Nucleus accumbens (tissue), 56 donors: ENCODE measurements at regions not wholly inside any gene's neighbourhood (a gene's known extent, or its start where the extent isn't known, plus 50 kb on each side); places are given as distances from the start of the nearest gene placed in this dataset.

Source experiments
- DNase-seq, 56 donors: peaks; one replicate each; lab custom pipeline; 2025; lab: John Stamatoyannopoulos, UW

GRCh38 chr12:63266988-63267387 lies 116.0 kb upstream of the AVPR1A start:
- DNase-seq, result no peak

GRCh38 chr12:63264629-63265028 lies 113.6 kb upstream of the AVPR1A start:
- DNase-seq, result no peak

- DNase-seq, result no peak
Observed at GRCh38 chr12:63250486-63250885, 99.5 kb upstream of the AVPR1A start.

- DNase-seq, result no peak
Observed at GRCh38 chr12:63238892-63239291, 87.9 kb upstream of the AVPR1A start.

- no peak for DNase-seq
Observed at GRCh38 chr12:63232896-63233295, 81.9 kb upstream of the AVPR1A start.

- DNase-seq, result no peak
Observed at GRCh38 chr12:63228853-63229252, 77.9 kb upstream of the AVPR1A start.

- DNase-seq, result no peak
Observed at GRCh38 chr12:63226792-63227463, 75.9 kb upstream of the AVPR1A start.

- DNase-seq, result no peak
Observed at GRCh38 chr12:63224396-63224795, 73.4 kb upstream of the AVPR1A start.

GRCh38 chr12:63223128-63223527 lies 72.1 kb upstream of the AVPR1A start:
- no peak for DNase-seq

GRCh38 chr12:63222582-63222981 lies 71.6 kb upstream of the AVPR1A start:
- no peak for DNase-seq

- no peak for DNase-seq
Observed at GRCh38 chr12:63220921-63221320, 69.9 kb upstream of the AVPR1A start.

GRCh38 chr12:63212316-63212715 lies 61.3 kb upstream of the AVPR1A start:
- DNase-seq, result no peak

GRCh38 chr12:63208956-63209355 lies 58.0 kb upstream of the AVPR1A start:
- DNase-seq, result no peak

GRCh38 chr12:63206909-63207308 lies 55.9 kb upstream of the AVPR1A start:
- no peak for DNase-seq

GRCh38 chr12:63206494-63206893 lies 55.5 kb upstream of the AVPR1A start:
- no peak for DNase-seq
